ENCODE measurements at regions not wholly inside any gene's neighbourhood (a gene's known extent, or its start where the extent isn't known, plus 50 kb on each side); places are given as distances from the start of the nearest gene placed in this dataset.
A peak's percentile ranks its signal among the peaks of the same experiment; 100 is the strongest.

GRCh38 chr14:38350102-38350501, 94.2 kb upstream of the CLEC14A start:
- no peaks in the 10 kb centered on the region for H3K9me3 ChIP-seq
- no peaks in the 10 kb centered on the region for H3K36me3 ChIP-seq
- no peak for DNase-seq
- no peaks in the 10 kb centered on the region for H3K27me3 ChIP-seq
- no peak overlapping the region for H3K4me3 ChIP-seq

GRCh38 chr14:38342803-38343202, 86.9 kb upstream of the CLEC14A start:
- Histone ChIP-seq H3K27me3 (no peaks in the 10 kb centered on the region), H3K36me3 (no peaks in the 10 kb centered on the region), H3K9me3 (no peaks in the 10 kb centered on the region), H3K4me3 (no peak overlapping the region)
- peak; percentile 19 for DNase-seq

DNA sequence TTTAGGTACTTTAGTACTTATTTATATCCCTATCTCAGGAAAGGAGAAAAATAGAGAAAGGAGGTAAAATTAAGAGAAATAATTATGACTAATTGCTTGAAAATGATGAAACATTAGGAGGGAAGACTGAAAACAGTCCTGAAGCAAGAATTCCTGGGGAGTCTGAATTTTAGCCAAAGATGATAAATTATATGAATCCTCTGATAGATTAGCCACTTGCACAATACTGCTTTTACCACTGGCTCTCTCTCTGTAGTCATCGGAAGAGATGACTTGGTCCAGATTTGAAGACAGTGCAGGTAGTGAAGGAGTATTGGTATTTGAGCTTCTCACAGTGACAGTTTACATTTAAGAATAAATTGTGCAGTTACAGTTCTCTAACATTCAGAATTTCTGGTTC, 83.8 kb upstream of the CLEC14A start:
- no peaks in the 10 kb centered on the region for H3K9me3 ChIP-seq
- DNase-seq = no peak
- no peak overlapping the region for H3K4me3 ChIP-seq
- no peaks in the 10 kb centered on the region for H3K36me3 ChIP-seq
- H3K27me3 ChIP-seq = no peaks in the 10 kb centered on the region

GRCh38 chr14:38336298-38336697, 80.4 kb upstream of the CLEC14A start:
- Histone ChIP-seq H3K4me3 (no peak overlapping the region), H3K9me3 (no peaks in the 10 kb centered on the region), H3K27me3 (no peaks in the 10 kb centered on the region), H3K36me3 (no peaks in the 10 kb centered on the region)
- DNase-seq = no peak

- Histone ChIP-seq H3K9me3 (no peaks in the 10 kb centered on the region), H3K36me3 (no peaks in the 10 kb centered on the region), H3K4me3 (no peak overlapping the region), H3K27me3 (no peaks in the 10 kb centered on the region)
- DNase-seq = no peak
Observed at GRCh38 chr14:38330275-38330674, 74.4 kb upstream of the CLEC14A start.

GRCh38 chr14:38329246-38329645, 73.4 kb upstream of the CLEC14A start:
- H3K27me3 ChIP-seq = no peaks in the 10 kb centered on the region
- no peaks in the 10 kb centered on the region for H3K36me3 ChIP-seq
- no peak overlapping the region for H3K4me3 ChIP-seq
- no peaks in the 10 kb centered on the region for H3K9me3 ChIP-seq
- DNase-seq = no peak

DNA sequence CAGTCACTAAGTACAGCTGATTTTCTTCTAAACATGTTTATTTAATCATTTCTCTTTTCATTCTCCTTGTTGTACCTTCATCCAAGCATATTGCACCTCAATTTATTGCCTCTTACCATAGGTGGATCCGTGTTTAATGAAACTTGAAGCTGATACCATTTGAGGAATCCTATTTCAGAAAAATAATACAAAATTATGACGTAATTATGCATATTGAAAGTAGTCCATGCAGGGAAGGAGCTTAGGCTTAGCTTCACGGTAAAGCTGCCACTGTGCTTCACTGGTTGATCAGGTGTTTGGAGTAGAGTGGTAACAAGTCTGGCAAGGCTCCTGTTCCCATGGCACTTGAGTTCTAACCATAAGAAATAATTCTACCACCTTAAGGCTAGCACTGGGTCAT, 61.0 kb upstream of the CLEC14A start:
- Histone ChIP-seq H3K36me3 (no peaks in the 10 kb centered on the region), H3K4me3 (no peak overlapping the region), H3K9me3 (no peaks in the 10 kb centered on the region), H3K27me3 (no peaks in the 10 kb centered on the region)
- DNase-seq = no peak

GRCh38 chr14:38311655-38312054, 55.8 kb upstream of the CLEC14A start:
- H3K4me3 ChIP-seq = no peak overlapping the region
- no peak for DNase-seq
- H3K36me3 ChIP-seq = no peaks in the 10 kb centered on the region
- H3K27me3 ChIP-seq = no peaks in the 10 kb centered on the region
- H3K9me3 ChIP-seq = no peaks in the 10 kb centered on the region

DNA sequence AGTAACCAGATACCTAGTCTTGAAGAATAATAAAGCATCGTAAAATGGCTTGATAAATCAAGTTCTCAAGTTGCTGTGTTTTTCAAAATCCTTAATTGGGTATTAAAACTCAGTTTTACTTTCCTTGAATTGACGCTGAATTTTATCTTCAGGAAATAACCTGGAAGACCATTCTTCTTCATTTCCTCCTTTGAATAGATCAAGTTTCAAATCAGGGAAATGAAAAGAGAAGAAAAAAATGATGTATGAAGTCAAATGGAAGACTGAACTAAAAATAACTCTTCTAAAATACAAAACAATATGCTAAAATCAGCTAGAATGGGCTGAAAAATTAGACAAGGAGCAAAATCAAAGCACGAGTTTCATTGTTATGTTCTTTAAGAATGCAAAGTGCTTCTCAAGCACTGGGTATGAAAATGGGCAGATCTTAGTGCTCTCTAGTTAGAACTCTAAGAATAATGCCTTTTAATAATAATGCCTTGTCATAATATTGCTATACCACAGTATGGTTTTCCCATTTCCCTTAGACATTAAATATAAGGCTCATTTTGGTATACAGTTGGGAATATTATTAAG, 54.6 kb upstream of the CLEC14A start:
- H3K27me3 ChIP-seq = no peaks in the 10 kb centered on the region
- DNase-seq = no peak
- H3K4me3 ChIP-seq = no peak overlapping the region
- no peaks in the 10 kb centered on the region for H3K36me3 ChIP-seq
- no peaks in the 10 kb centered on the region for H3K9me3 ChIP-seq

- no peaks in the 10 kb centered on the region for H3K27me3 ChIP-seq
- DNase-seq = no peak
- H3K9me3 ChIP-seq = no peaks in the 10 kb centered on the region
- H3K4me3 ChIP-seq = no peak overlapping the region
- H3K36me3 ChIP-seq = no peaks in the 10 kb centered on the region
Observed at GRCh38 chr14:38309522-38310277, 53.8 kb upstream of the CLEC14A start.
